ENCODE measurements at regions not wholly inside any gene's neighbourhood (a gene's known extent, or its start where the extent isn't known, plus 50 kb on each side); places are given as distances from the start of the nearest gene placed in this dataset.

DNA sequence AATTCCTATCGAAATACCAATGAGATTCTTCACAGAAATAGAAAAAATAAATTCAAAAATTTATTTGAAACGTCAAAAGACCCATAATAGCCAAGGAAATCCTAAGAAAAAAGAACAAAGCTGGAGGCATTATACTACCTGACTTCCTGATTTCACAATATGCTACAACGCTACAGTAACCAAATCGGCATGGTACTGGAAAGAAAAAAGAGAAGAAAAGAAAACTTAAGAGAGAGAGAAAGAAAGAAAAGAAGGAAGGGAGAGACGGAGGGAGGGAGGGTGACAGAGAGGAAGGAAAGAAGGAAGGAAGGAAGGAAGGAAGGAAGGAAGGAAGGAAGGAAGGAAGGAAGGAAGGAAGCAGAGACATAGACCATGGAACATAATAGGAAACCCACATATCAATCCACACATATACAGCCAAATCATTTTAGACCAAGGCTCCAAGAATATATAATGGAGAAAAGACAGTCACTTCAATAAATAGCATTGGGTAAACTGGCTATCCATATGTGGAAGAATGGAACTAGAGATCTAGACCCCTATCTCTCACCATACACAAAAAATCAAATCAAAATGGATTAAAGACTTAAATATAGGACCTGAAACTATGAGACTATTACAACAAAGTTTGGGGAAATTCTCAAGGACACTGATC is 118.6 kb upstream of the CNTN4 start:
- H3K4me3 ChIP-seq (ENCODE audit: low read depth, low read length) = no peak overlapping the region
- no peak for DNase-seq (ENCODE audit: low read depth)
- TF ChIP-seq POLR2A (IDR thresholded peaks at IDR 0.05; ENCODE audit: extremely low read depth, insufficient read length) = no peak
- TF ChIP-seq, protein P1, sequence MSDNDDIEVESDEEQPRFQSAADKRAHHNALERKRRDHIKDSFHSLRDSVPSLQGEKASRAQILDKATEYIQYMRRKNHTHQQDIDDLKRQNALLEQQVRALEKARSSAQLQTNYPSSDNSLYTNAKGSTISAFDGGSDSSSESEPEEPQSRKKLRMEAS (IDR thresholded peaks at IDR 0.05; ENCODE audit: low read depth, low read length) = no peak
- TF ChIP-seq, protein P2, sequence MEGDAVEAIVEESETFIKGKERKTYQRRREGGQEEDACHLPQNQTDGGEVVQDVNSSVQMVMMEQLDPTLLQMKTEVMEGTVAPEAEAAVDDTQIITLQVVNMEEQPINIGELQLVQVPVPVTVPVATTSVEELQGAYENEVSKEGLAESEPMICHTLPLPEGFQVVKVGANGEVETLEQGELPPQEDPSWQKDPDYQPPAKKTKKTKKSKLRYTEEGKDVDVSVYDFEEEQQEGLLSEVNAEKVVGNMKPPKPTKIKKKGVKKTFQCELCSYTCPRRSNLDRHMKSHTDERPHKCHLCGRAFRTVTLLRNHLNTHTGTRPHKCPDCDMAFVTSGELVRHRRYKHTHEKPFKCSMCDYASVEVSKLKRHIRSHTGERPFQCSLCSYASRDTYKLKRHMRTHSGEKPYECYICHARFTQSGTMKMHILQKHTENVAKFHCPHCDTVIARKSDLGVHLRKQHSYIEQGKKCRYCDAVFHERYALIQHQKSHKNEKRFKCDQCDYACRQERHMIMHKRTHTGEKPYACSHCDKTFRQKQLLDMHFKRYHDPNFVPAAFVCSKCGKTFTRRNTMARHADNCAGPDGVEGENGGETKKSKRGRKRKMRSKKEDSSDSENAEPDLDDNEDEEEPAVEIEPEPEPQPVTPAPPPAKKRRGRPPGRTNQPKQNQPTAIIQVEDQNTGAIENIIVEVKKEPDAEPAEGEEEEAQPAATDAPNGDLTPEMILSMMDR (IDR thresholded peaks at IDR 0.05; ENCODE audit: low read depth, low read length) = no peak

DNA sequence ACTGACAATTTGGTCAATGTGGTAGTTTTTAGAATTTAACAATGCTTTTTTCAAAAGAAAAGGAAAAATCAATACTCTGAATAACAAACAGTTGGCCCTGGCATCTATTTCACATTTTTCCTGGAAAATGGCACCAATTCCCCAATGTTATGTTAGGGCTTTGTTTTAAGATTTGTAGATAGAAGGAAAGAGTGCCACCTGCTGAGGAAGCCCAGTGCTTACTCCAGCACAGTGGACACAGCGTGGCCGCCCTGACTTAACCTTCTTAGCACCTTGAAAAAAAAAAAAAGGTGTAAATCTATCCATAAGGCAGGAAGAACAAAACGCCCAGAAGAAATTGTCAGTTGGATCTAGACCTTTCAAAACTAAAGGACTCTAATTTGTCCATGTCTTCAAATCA is 110.7 kb upstream of the CNTN4 start:
- H3K4me3 ChIP-seq (ENCODE audit: low read depth, low read length) = no peak overlapping the region
- DNase-seq (ENCODE audit: low read depth) = peak; percentile 6
- TF ChIP-seq, protein P1 (IDR thresholded peaks at IDR 0.05; ENCODE audit: low read depth, low read length) = no peak
- TF ChIP-seq MYC (IDR thresholded peaks at IDR 0.05; ENCODE audit: low read depth, low read length) = no peak
- TF ChIP-seq POLR2A (IDR thresholded peaks at IDR 0.05; ENCODE audit: extremely low read depth, insufficient read length) = no peak
- TF ChIP-seq, protein P2 (IDR thresholded peaks at IDR 0.05; ENCODE audit: low read depth, low read length) = no peak

DNA sequence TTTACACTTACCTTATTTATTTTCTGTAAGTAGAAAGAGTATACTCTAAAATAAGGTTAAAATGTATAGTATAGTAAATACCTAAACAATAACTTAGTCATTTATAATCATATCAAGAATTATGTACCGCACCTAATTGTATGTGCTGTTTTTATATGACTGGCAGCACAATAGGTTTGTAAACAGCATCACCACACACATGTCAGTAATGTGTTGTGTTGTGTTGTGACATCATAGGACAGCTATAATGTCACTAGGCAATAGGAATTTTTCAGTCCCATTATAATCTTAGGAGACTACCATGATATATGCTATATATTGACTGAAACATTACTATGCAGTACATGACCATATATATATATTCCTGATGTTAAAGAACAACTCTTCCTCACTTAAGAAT is 99.9 kb upstream of the CNTN4 start:
- no peak for DNase-seq (ENCODE audit: low read depth)

DNA sequence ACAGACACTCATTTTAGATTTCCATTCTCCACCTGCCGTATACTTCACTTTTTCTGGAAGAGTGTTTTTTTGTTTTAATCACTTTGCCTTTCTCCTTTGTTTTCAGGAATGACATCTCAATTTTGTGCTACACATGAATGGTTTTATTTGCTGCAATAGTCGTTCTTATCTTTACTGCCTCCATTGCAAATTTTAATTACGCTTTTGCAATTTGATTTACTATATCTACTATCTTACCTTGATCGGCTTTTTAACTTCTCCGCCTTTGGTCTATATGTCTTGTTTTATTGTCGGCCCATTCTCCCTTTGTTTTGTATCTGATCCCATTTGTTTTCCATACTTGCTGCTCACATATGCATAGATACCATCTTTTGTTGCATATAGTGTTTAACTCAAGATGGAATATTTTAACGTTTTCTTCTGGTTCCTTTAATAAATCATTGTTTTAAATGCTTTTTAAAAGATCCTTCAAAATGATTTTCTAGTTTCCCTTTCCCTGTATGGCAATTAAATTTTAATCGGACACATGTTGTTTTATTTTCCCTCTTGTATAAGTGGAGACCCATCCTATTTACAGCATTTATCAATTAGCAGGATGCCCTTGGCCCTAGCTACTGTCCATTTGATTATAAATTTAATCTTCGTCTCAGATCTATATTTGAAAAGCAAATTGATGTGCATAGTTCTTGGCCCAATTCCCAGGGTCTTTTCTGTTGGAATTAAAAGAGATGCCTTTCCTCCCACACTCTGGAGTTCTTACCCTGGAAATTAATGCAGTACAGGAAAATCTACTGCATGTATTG is 97.2 kb upstream of the CNTN4 start:
- DNase-seq (ENCODE audit: low read depth) = no peak
- no peak overlapping the region for H3K4me3 ChIP-seq (ENCODE audit: low read depth, low read length)
- TF ChIP-seq, protein P2 (IDR thresholded peaks at IDR 0.05; ENCODE audit: low read depth, low read length) = no peak
- no peak for TF ChIP-seq MYC (IDR thresholded peaks at IDR 0.05; ENCODE audit: low read depth, low read length)
- no peak for TF ChIP-seq POLR2A (IDR thresholded peaks at IDR 0.05; ENCODE audit: extremely low read depth, insufficient read length)
- TF ChIP-seq, protein P1 (IDR thresholded peaks at IDR 0.05; ENCODE audit: low read depth, low read length) = no peak

More for the DNA sequence above, 99.9 kb upstream of the CNTN4 start:
- TF ChIP-seq, protein P2 (IDR thresholded peaks at IDR 0.05; ENCODE audit: low read depth, low read length) = no peak
- no peak for TF ChIP-seq POLR2A (IDR thresholded peaks at IDR 0.05; ENCODE audit: extremely low read depth, insufficient read length)
- TF ChIP-seq, protein P1 (IDR thresholded peaks at IDR 0.05; ENCODE audit: low read depth, low read length) = no peak
- no peak for TF ChIP-seq MYC (IDR thresholded peaks at IDR 0.05; ENCODE audit: low read depth, low read length)
- no peak overlapping the region for H3K4me3 ChIP-seq (ENCODE audit: low read depth, low read length)

DNA sequence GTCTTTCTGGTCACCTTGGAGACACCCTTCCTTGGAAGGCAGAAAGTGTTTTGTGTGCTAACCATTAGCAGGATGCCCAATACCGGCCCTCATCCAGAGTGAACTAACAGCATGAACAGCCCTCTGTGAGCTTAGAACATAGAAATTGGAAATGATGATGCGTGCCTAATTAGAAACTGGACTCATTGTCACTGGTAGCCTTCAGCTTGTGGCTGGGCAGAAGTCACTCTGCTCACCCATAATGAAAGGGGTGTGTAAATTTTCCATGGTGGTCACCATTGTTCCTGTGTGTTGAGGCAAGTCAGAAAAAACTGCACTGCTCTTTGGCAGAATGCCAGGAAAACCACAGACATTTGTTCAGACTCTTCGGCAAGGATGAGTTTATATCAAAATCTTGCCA is 74.7 kb upstream of the CNTN4 start:
- no peak overlapping the region for H3K4me3 ChIP-seq (ENCODE audit: low read depth, low read length)
- no peak for DNase-seq (ENCODE audit: low read depth)
- TF ChIP-seq POLR2A (IDR thresholded peaks at IDR 0.05; ENCODE audit: extremely low read depth, insufficient read length) (no peak), MYC (IDR thresholded peaks at IDR 0.05; ENCODE audit: low read depth, low read length) (no peak)
- TF ChIP-seq, protein P1 (IDR thresholded peaks at IDR 0.05; ENCODE audit: low read depth, low read length) = no peak
- TF ChIP-seq, protein P2 (IDR thresholded peaks at IDR 0.05; ENCODE audit: low read depth, low read length) = no peak
